AG09309 (cell line): ENCODE measurements at regions not wholly inside any gene's neighbourhood (a gene's known extent, or its start where the extent isn't known, plus 50 kb on each side); places are given as distances from the start of the nearest gene placed in this dataset.

Experiments used
- DNase-seq: peaks from one replicate; pipeline ENCODE4 v3.0.0-alpha.2; 2010; ENCODE audit warnings: low read depth
- H3K4me3 ChIP-seq: 2 replicates; pipeline ENCODE4 v1.5.1; 2011; ENCODE audit warnings: mild to moderate bottlenecking, low read depth, low read length, moderate library complexity; ENCODE audit not compliant: control insufficient read depth
- TF ChIP-seq, protein P1 (sequence below): IDR thresholded peaks from 2 replicates; pipeline ENCODE4 v1.5.1; 2011; ENCODE audit warnings: mild to moderate bottlenecking, low read depth, low read length, inconsistent platforms; ENCODE audit not compliant: insufficient read depth, control insufficient read depth; ENCODE audit errors: missing control alignments

DNA sequence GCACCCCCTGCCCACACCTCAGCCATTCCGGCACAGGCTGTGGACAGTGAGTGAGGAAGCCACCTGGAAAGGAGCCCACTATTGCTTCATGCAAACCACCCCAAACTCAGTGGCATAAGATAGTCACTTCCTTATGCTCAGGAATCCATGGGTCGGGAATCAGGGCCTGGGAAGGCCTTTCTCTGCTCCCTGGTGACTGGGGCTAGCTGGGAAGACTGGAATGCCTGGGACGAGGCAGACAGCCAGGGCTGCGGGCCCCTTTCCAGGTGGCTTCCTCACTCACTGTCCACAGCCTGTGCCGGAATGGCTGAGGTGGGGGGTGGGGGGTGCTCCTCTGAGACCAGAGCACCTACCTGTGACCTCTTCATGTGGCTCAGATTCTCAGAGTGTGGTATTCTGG, 74.1 kb upstream of the GRB10 start:
- no peak overlapping the region for H3K4me3 ChIP-seq
- TF ChIP-seq, protein P1, sequence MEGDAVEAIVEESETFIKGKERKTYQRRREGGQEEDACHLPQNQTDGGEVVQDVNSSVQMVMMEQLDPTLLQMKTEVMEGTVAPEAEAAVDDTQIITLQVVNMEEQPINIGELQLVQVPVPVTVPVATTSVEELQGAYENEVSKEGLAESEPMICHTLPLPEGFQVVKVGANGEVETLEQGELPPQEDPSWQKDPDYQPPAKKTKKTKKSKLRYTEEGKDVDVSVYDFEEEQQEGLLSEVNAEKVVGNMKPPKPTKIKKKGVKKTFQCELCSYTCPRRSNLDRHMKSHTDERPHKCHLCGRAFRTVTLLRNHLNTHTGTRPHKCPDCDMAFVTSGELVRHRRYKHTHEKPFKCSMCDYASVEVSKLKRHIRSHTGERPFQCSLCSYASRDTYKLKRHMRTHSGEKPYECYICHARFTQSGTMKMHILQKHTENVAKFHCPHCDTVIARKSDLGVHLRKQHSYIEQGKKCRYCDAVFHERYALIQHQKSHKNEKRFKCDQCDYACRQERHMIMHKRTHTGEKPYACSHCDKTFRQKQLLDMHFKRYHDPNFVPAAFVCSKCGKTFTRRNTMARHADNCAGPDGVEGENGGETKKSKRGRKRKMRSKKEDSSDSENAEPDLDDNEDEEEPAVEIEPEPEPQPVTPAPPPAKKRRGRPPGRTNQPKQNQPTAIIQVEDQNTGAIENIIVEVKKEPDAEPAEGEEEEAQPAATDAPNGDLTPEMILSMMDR = no peak
- DNase-seq = no peak

DNA sequence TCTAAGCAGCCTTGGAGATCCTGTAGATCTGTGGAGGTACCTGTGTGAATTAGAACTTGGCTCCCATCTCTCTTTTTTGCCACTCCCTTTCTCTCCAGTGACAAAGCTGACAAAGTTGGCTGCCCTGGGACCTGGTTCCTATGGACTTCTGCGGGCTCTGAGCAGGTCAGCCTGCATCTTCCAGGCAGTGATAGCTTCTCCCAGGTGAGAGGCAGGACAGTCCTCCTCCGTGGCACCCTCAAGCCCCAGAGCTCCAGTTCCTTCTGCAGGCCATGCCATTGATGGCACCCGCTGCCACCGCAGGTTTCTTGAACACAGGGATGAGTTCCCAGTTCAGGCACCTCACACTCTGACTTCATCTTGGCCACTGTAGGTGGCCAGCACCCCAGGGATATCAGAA, 73.5 kb upstream of the GRB10 start:
- TF ChIP-seq, protein P1 = no peak
- H3K4me3 ChIP-seq = no peak overlapping the region
- no peak for DNase-seq

- no peak for DNase-seq
- TF ChIP-seq, protein P1 = no peak
- no peak overlapping the region for H3K4me3 ChIP-seq
Observed at GRCh38 chr7:50855526-50855925, 72.8 kb upstream of the GRB10 start.

GRCh38 chr7:50854831-50855230, 72.1 kb upstream of the GRB10 start:
- no peak overlapping the region for H3K4me3 ChIP-seq
- TF ChIP-seq, protein P1 = no peak
- DNase-seq = no peak

DNA sequence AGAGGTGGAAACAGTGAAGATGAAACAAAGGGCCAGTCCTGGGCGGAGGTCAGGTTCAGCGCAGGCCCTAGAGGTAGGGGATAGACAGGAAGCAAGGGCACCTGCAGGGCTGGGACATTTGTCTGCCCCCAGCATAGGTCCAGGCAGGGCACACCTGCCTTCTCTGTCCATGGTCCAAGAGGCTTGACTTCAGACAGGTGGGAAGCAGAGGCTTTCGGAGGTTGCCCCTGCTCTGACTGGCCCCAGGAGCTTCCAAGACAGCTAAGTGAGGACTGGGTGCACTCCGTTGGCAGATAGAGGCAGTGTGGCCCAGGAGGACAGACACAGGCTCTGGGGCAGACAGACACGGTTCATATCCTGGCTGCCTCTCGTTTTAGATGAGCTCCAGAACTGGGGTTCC, 71.6 kb upstream of the GRB10 start:
- H3K4me3 ChIP-seq = no peak overlapping the region
- TF ChIP-seq, protein P1 = no peak
- no peak for DNase-seq

- TF ChIP-seq, protein P1 = no peak
- DNase-seq = no peak
- H3K4me3 ChIP-seq = no peak overlapping the region
Observed at GRCh38 chr7:50853311-50853710, 70.6 kb upstream of the GRB10 start.

- no peak for DNase-seq
- no peak overlapping the region for H3K4me3 ChIP-seq
- TF ChIP-seq, protein P1 = no peak
Observed at GRCh38 chr7:50852901-50853300, 70.2 kb upstream of the GRB10 start.
